Loucy (cell line): ENCODE measurements at regions not wholly inside any gene's neighbourhood (a gene's known extent, or its start where the extent isn't known, plus 50 kb on each side); places are given as distances from the start of the nearest gene placed in this dataset.

Source experiments
- EZH2phosphoT487 ChIP-seq: fragments of 200-600 bp; IDR thresholded peaks from 2 replicates; pipeline ENCODE4 v1.6.1; 2018; ENCODE audit warnings: antibody characterized with exemption, mild to moderate bottlenecking, moderate library complexity, borderline replicate concordance
- TF ChIP-seq, protein P1 (sequence below): fragments of 200-600 bp; sonication (generic); conservative IDR thresholded peaks from 2 replicates; pipeline ENCODE4 v1.5.1; 2014; ENCODE audit warnings: mild to moderate bottlenecking, antibody characterized with exemption, low read length

DNA sequence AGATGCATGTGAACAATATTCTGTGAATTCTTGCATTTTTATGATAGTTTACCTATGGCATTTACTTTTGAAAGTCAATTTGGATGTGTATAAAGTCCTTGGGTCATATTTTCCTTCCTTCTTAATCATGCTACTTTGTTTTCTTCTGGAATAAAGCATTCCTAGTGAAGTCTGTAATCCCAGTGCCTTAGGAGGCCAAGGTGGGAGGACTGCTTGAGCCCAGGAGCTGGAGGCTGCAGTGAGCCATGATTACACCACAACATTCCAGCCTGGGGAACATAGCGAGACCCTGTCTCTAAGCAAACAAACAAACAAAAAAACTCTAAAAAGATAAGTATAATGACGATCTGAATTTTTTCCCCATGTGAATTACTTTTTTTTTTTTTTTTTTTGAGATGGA, 69.7 kb upstream of the SYNCRIP start:
- TF ChIP-seq, protein P1, sequence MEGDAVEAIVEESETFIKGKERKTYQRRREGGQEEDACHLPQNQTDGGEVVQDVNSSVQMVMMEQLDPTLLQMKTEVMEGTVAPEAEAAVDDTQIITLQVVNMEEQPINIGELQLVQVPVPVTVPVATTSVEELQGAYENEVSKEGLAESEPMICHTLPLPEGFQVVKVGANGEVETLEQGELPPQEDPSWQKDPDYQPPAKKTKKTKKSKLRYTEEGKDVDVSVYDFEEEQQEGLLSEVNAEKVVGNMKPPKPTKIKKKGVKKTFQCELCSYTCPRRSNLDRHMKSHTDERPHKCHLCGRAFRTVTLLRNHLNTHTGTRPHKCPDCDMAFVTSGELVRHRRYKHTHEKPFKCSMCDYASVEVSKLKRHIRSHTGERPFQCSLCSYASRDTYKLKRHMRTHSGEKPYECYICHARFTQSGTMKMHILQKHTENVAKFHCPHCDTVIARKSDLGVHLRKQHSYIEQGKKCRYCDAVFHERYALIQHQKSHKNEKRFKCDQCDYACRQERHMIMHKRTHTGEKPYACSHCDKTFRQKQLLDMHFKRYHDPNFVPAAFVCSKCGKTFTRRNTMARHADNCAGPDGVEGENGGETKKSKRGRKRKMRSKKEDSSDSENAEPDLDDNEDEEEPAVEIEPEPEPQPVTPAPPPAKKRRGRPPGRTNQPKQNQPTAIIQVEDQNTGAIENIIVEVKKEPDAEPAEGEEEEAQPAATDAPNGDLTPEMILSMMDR = no peak
- TF ChIP-seq EZH2phosphoT487 = no peak
